ENCODE measurements at regions not wholly inside any gene's neighbourhood (a gene's known extent, or its start where the extent isn't known, plus 50 kb on each side); places are given as distances from the start of the nearest gene placed in this dataset.
"Not testable (repeated sequence)": the region's sequence is repeated elsewhere in the genome, so short reads cannot be mapped to it uniquely, and the experiment has no call there.

DNA sequence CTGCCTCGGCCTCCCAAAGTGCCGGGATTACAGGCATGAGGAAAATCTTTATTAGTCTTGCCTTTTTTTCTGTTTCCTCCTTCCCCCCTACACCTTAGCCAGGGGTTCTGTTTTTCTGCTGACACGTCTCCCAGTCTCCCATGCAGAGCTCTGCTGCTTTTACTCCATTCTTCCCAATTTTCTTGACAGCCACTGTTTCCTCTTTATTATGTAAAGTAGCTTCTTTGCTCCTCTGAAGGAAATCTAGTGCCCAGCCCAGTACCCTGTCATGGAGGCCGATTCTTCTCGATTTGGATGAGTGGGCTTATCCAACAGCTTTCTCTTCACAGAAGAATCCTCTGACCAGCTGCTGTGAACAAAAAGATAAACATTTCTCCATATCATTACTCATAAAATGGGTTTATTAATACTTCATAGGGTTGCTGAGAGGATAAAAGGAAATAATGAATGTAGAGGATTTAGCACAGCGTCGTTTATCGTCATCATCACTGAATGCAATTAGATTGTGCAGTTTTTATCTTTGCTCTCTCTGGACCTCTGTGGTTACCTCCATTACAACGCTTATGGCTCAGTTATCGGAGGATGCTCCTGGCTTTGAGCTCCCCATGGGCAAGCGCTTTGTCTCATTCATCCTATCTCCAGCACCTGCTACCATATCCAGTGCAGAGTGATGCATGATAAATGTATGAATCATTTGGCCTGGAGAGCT, 375.6 kb upstream of the C11orf87 start:
- DNase-seq = no peak

- DNase-seq = no peak
Measured at GRCh38 chr11:109048098-109048497, 373.9 kb upstream of the C11orf87 start.

- DNase-seq = no peak
Measured at GRCh38 chr11:109051200-109051599, 370.8 kb upstream of the C11orf87 start.

DNA sequence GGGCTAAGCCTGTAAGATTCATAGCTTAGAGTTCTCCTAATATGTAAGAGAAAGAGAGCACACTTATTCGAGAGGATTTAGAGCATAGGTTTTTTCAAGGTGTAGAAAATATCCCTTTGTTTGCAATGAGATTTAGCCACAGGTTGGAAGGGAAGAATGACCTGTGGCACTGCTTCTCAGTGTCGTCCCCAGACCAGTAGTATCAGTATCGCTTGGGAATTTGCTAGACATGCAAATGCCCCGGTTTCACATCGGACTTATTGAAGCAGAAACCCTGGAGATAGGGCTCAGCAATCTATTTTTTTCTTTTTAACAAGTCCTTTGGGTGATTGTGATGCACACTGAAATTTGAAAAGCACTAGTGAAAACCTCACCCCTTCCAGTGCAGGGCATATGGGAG, 362.6 kb upstream of the C11orf87 start:
- DNase-seq = no peak

GRCh38 chr11:109061394-109061793, 360.6 kb upstream of the C11orf87 start:
- no peak for DNase-seq

- no peak for DNase-seq
Measured at GRCh38 chr11:109062445-109062844, 359.5 kb upstream of the C11orf87 start.

DNA sequence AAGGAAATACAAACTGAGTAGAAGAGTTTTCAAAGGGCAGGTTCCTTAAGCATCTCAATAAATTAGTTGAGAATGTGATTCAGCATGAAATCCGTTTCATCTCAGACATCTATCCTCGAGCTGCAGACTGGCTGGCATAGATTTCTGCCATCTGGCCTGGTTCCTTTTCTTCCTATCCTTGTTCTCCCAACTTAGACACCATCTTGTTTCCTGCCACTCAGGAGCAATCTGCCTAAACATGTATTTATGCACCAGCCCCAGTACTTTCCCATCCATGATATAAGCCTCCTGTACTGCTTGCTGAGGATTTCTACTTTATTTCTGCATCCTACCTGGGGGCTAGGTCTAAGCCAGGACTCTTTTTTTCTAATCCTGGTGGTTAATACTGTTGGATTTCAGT, 359.1 kb upstream of the C11orf87 start:
- DNase-seq = peak in 1 of 2 experiments; percentile 23

- DNase-seq = not testable (repeated sequence)
Measured at GRCh38 chr11:109064618-109065311, 357.2 kb upstream of the C11orf87 start.

GRCh38 chr11:109071262-109071661, 350.7 kb upstream of the C11orf87 start:
- DNase-seq = no peak

GRCh38 chr11:109071712-109072524, 350.1 kb upstream of the C11orf87 start:
- DNase-seq = peak; percentile 49 to 85

DNA sequence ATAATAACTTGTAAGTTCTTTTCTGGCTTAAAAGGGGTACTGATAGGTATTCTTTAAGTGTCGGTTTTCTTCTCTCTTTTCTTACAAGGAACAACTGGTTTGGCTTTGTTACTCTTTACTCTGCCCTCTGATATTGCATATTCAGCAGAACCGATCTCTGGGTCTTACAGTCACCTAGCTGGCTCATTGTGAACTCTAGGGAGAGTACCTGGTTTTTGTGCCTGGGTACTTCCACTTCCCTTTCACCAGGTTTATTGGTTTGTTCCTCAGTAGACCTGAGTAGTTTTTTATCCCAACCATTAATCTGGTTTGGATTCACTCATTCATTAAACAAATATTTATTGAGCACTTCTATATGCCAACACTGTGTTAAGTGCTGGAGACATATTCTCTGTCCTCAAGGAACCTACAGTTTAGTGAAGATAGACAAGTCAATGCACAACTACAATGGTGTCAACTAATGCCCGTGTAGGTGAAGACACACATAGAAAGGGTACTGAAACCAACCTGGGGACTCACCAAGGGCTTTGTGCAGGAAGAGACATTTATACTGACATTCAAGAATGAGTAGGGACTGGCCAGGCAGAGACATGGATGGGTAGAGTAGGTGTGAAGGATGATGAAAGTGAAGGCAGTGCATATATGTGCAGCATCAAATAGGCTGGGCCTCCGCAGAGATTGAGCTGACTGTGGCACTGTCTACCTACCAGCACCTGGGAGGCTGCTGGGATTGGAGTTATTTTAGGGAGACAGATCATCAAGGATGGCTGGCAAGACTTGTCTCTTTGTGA, 348.8 kb upstream of the C11orf87 start:
- no peak for DNase-seq

DNA sequence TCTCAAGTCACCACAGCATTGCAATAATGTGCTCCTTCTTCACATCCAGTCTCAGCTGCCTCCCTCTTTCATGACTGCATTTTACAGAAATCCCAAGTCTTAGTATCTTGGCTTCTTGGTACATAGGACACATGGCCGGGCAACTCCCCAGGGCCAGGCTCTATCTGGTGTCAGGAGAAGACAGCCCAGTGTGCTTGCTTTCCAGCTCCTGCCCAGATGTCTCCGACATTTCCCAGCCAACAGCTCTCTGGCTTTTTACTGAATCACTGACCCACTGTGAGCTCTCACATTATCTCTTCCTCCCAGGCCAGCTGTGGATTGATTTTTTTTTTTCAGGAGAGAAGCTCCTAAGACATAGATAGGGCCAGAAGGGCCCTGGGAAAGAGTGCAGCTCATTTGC, 346.0 kb upstream of the C11orf87 start:
- DNase-seq = peak in 1 of 2 experiments; percentile 84

GRCh38 chr11:109076870-109077269, 345.1 kb upstream of the C11orf87 start:
- DNase-seq = peak in 1 of 2 experiments; percentile 52

GRCh38 chr11:109077291-109077920, 344.6 kb upstream of the C11orf87 start:
- peak in 1 of 2 experiments; percentile 42 for DNase-seq

DNA sequence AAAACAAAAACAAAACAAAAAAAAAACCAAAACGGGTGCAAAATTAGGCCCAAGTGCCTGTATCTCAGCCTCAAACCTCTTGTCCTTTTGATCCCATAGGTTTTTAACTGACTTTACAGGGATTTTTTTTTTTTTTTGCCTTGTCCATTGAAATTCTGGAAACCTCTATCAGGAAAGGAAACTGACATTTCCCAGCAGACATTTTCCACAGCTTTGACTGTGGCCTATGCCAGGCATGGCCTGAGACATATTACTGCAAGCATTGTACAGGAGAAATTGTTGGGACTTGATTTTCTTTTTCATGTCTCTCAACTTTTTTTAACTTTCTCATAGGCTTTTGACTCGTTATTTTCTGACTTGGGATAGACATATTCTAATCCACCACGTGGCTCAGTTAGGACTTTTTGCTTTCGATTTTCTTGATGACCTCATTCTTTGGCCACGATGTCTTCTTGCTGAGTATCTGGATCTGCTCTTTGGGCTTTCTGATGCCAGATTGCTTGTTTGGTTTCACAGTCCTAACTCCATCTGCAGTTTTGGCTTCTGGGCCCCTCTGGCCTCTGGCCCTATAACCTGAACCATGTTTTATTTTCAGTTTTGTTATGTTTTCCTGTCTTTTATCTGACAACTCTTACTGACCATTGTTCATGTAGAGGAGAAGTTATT, 336.1 kb upstream of the C11orf87 start:
- peak; percentile 86 to 95 for DNase-seq

GRCh38 chr11:109086931-109087330, 335.1 kb upstream of the C11orf87 start:
- DNase-seq = no peak

GRCh38 chr11:109088086-109088485, 333.9 kb upstream of the C11orf87 start:
- DNase-seq = peak in 1 of 2 experiments; percentile 62

DNA sequence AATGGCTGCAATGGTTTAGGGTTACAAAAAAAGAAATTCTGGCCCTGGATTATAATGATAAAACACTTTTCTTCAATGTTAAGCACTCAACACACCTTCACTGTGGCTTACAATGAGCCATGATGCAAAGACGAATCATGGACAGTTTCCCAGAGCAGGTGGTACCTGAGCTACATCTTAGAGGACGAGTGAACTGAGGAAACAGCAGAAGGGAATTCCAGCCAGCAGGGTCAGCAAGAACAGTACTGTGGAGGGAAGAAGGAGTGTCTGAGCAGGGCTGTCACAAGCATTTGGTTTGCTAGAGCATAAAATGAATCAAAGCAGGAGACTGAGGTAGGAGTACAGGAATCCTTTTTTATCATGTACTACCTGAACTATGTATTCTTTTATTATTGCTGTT, 332.8 kb upstream of the C11orf87 start:
- DNase-seq = no peak

DNA sequence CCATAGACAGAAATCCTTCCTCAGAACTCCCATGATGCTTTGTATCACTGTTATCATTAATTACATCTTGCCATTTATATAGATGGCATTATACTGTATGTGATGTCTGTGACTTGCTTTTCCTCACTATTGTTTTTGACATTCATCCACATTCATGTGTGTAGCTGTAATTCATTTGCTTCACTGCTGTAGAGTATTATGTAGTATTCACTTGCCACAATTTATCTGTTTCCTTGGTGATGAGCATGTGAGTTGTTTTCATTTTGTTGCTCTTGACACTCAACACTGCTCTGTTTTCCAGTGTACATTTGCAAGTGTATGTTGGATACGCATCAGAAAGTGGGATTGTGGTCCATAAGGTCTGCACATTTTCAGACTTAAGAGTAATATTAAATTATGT, 328.6 kb upstream of the C11orf87 start:
- DNase-seq = no peak

GRCh38 chr11:109096266-109096665, 325.7 kb upstream of the C11orf87 start:
- DNase-seq = no peak

DNA sequence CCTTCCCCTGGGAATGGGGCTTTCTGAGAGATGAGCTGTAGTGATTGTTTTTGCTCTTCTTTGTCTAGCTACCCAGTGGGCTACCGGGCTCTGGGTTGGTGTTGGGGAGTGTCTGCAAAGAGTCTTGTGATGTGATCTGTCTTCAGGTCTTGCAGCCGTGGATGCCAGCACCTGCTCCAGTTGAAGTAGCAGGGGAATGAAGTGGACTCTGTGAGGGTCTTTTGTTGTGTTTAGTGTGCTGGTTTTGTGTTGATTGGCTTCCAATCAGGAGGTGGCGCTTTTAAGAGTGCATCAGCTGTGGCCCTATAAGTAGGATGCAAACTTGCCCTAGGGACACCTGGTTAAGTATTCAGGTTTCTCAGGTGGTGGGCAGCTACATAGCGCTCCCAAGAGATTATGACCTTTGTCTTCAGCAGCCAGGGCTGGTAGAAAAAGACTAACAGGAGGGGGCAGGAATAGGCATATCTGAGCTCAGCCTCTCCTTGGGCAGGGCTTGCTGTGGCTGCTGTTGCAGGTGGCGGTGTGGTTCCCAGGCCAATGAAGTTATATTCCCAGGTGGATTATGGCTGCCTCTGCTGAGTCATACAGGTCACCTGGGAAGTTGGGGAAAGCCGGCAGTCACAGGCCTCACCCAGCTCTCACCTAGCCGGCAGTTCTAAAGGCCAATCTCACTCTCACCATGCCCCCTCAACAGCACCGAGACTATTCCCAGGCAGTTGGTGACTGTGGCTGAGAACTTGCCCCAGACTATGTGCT, 315.7 kb upstream of the C11orf87 start:
- DNase-seq = no peak
